Heart left ventricle (tissue), 16 donors: ENCODE measurements at regions not wholly inside any gene's neighbourhood (a gene's known extent, or its start where the extent isn't known, plus 50 kb on each side); places are given as distances from the start of the nearest gene placed in this dataset.
"Not testable (repeated sequence)": the region's sequence is repeated elsewhere in the genome, so short reads cannot be mapped to it uniquely, and the experiment has no call there.

Source experiments
- ATAC-seq, 4 donors: fragments of 200-7000 bp; cut with Tn5 transposase; one replicate each; pipeline ENCODE4 v1.9.1; 2020 to 2022; ENCODE audit warnings: moderate library complexity in 4 of 4, mild to moderate bottlenecking in 3 of 4, moderate number of reproducible peaks in 1 of 4
- DNase-seq, 5 donors: peaks; one replicate each; pipeline ENCODE4 v3.0.0-alpha.2; 2020
- H3K27ac ChIP-seq, 12 donors: fragments of 200-600 bp; sonication (generic) in 4 of 12; one replicate each; pipeline versions ENCODE4 v1.5.0 to v1.8.0; 2016 to 2022; ENCODE audit warnings: mild to moderate bottlenecking in 2 of 12
- H3K27me3 ChIP-seq, 9 donors: fragments of 200-600 bp; sonication (generic) in 2 of 9; one replicate each; pipeline versions ENCODE4 v1.5.1 to v1.8.0; 2016 to 2022; ENCODE audit warnings: mild to moderate bottlenecking in 3 of 9
- H3K36me3 ChIP-seq, 9 donors: fragments of 200-600 bp; sonication (generic) in 2 of 9; one replicate each; pipeline versions ENCODE4 v1.5.0 to v1.8.0; 2018 to 2022; ENCODE audit warnings: mild to moderate bottlenecking in 2 of 9
- H3K4me1 ChIP-seq, 12 donors: fragments of 200-600 bp; sonication (generic) in 4 of 12; one replicate each; pipeline versions ENCODE4 v1.5.0 to v1.8.0; 2016 to 2022; ENCODE audit warnings: mild to moderate bottlenecking in 3 of 12
- H3K4me3 ChIP-seq, 12 donors: fragments of 200-600 bp; sonication (generic) in 4 of 12; one replicate each; pipeline versions ENCODE4 v1.5.0 to v1.8.0; 2017 to 2022; ENCODE audit warnings: mild to moderate bottlenecking in 9 of 12, moderate library complexity in 4 of 12
- H3K9me3 ChIP-seq, 12 donors: fragments of 200-600 bp; sonication (generic) in 4 of 12; one replicate each; pipeline versions ENCODE4 v1.5.0 to v1.8.0; 2016 to 2022; ENCODE audit warnings: mild to moderate bottlenecking in 1 of 12
- POLR2A ChIP-seq, 2 donors: fragments of 450-650 bp; IDR thresholded peaks; one replicate each; pipeline ENCODE4 v1.6.1; 2017; ENCODE audit warnings: antibody characterized with exemption in 2 of 2, mild to moderate bottlenecking in 2 of 2, moderate library complexity in 2 of 2
- WGBS, 4 donors: extraction: QIAGEN DNeasy Blood & Tissue Kit in 2 of 4; methylation state at CpG; one replicate each; pipeline versions ENCODE4 v1.1.5 to v1.1.7; 2013 to 2018; 5-methylcytosine and 5-hydroxymethylcytosine counted together
- intact Hi-C, 10 donors: fragments of 100-400 bp; cut with DNase I; formaldehyde crosslinking; loops; one replicate each; pipeline versions ENCODE4 v1.11.1 to v1.14.2; 2022
- TF ChIP-seq, protein P1 (sequence below), 12 donors: fragments of 200-600 bp; sonication (generic) in 4 of 12; IDR thresholded peaks; one replicate each; pipeline versions ENCODE4 v1.5.0 to v1.8.0; 2018 to 2022; ENCODE audit warnings: antibody characterized with exemption in 12 of 12, mild to moderate bottlenecking in 5 of 12
- donor health status: ischemic (EF 13 %, LVEDD 7.1; RV severe dilation, severe dysfunction).
- donor health status: healthy with polysubstance abuse.
- donor health status: DM: no; HTN: yes; CAD: no.
- donor health status: DM: no; HTN: no; CAD: no.
- donor health status: ischemic (EF 25% LVEDD 6.9; RV normal size, moderate dysfunction).
- donor health status: ischemic (EF 25% LVEDD 5.7; RV mildly dilated, moderate dysfunction).
- donor health status: healthy.
- donor health status: DM: yes; HTN: yes; CAD: no.
- donor health status: ischemic (EF 35%, LVEDD 5.7; RV mildly dilated, moderate dysfunction).
- donor health status: nonischemic (EF 11% LVEDD 7.7; RV severe dilation, severe dysfunction).
- donor health status: DM: yes; HTN: yes; CAD: no.
- donor health status: PGD.
- donor health status: ischemic (EF 29% LVEDD 5.4; RV normal size, mild dysfunction).
- donor health status: nonischemic (EF 23%, LVEDD 6.1; RV moderate dilation, normal function).

DNA sequence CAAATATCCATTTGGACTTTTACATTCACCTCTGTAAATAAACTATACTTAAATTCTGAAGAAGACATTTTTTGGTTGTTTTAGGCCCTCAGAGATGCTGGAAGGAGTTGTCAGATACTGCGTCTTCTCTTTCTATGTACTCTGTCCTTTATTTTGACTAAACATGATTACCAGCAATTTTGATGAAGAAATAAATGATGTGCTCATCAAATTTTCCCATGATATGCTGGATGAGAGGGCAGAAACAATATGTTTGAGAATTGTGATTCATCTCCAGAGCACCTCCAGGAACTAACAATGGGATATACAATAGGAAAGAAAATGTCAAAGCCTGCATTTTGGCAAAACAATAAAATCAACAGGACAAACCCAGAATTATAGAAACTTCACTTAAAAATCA lies 481.6 kb upstream of the HS3ST5 start:
- no peak for DNase-seq
- no peak overlapping the region for H3K4me3 ChIP-seq
- H3K9me3 ChIP-seq = no peaks in the 10 kb centered on the region
- WGBS, 4 donors = 84 to 96% (median 92%) methylated on average over 1 of the region's 1 CpG
- H3K27me3 ChIP-seq = no peaks in the 10 kb centered on the region
- no peak for ATAC-seq
- H3K4me1 ChIP-seq = no peaks in the 10 kb centered on the region
- no peaks in the 10 kb centered on the region for H3K36me3 ChIP-seq
- H3K27ac ChIP-seq = no peak overlapping the region
- TF ChIP-seq, protein P1, sequence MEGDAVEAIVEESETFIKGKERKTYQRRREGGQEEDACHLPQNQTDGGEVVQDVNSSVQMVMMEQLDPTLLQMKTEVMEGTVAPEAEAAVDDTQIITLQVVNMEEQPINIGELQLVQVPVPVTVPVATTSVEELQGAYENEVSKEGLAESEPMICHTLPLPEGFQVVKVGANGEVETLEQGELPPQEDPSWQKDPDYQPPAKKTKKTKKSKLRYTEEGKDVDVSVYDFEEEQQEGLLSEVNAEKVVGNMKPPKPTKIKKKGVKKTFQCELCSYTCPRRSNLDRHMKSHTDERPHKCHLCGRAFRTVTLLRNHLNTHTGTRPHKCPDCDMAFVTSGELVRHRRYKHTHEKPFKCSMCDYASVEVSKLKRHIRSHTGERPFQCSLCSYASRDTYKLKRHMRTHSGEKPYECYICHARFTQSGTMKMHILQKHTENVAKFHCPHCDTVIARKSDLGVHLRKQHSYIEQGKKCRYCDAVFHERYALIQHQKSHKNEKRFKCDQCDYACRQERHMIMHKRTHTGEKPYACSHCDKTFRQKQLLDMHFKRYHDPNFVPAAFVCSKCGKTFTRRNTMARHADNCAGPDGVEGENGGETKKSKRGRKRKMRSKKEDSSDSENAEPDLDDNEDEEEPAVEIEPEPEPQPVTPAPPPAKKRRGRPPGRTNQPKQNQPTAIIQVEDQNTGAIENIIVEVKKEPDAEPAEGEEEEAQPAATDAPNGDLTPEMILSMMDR (IDR thresholded peaks at IDR 0.05) = no peak
- no peak for TF ChIP-seq POLR2A (IDR thresholded peaks at IDR 0.05)
- intact Hi-C loops = no loop called here

DNA sequence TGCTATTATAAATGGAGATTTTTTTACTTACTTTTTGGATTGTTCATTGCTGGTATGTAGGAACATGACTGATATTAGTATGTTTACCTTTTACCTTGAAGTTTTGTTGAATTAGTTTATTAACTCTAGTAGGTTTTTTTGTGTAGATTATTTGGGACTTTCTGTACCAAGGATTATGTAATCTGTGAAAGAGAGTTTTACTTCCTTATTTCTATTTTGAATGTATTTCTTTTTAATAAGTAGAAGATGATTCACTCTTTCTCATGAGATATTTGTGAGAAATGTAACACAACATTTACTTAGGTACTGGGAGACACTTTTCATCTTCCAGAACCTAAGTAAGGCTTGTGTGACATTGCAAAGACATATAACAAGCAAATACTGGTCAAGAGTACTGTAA lies 473.9 kb upstream of the HS3ST5 start:
- H3K9me3 ChIP-seq = no peaks in the 10 kb centered on the region
- no peak overlapping the region for H3K4me3 ChIP-seq
- ATAC-seq (no peak), DNase-seq (no peak)
- no peak for TF ChIP-seq POLR2A (IDR thresholded peaks at IDR 0.05)
- intact Hi-C loops = no loop called here
- no peaks in the 10 kb centered on the region for H3K36me3 ChIP-seq
- no peaks in the 10 kb centered on the region for H3K4me1 ChIP-seq
- no peak overlapping the region for H3K27ac ChIP-seq
- no peaks in the 10 kb centered on the region for H3K27me3 ChIP-seq

DNA sequence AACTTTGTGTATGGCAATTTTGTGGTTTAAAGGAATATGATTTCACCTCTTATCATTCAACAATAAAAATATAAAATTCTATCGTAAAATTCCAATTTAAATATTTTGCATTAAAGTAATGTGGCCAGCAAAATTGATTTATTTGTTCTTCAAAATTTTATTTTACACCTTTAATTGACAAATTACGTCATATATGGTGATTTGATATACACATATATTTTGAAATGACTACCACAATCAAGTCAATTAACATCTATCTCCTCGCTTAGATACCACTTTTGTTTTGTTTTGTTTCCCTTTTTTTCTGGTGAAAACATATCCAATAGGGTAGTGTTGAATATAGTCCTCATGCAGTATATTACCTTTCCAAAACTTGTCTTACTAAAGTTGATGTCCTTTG lies 467.6 kb upstream of the HS3ST5 start:
- Histone ChIP-seq H3K27ac (no peak overlapping the region), H3K4me1 (no peaks in the 10 kb centered on the region), H3K36me3 (no peaks in the 10 kb centered on the region), H3K4me3 (no peak overlapping the region), H3K9me3 (no peaks in the 10 kb centered on the region), H3K27me3 (no peaks in the 10 kb centered on the region)
- no peak for ATAC-seq
- TF ChIP-seq POLR2A (IDR thresholded peaks at IDR 0.05) = no peak
- TF ChIP-seq, protein P1 (IDR thresholded peaks at IDR 0.05) = no peak
- intact Hi-C loops = no loop called here
- WGBS, 4 donors = 79 to 84% (median 82%) methylated on average over 3 of the region's 3 CpGs
- DNase-seq = no peak

DNA sequence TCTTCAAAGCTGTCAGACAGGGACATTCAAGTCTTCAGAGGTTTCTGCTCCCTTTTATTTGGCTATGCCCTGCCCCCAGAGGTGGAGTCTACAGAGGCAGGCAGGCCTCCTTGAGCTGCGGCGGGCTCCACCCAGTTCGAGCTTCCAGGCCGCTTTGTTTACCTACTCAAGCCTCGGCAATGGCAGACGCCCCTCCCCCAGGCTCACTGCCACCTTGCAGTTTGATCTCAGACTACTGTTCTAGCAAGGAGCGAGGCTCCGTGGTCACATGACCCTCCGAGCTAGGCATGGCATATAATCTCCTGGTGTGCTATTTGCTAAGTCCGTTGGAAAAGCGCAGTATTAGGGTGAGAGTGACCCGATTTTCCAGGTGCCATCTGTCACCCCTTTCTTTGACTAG lies 462.6 kb upstream of the HS3ST5 start:
- H3K9me3 ChIP-seq, H3K27ac ChIP-seq, ATAC-seq, intact Hi-C loops, DNase-seq, H3K4me1 ChIP-seq, H3K27me3 ChIP-seq, H3K36me3 ChIP-seq, H3K4me3 ChIP-seq: not testable (repeated sequence)
- 88 to 96% (median 92%) methylated on average over 12 of the region's 12 CpGs for WGBS, 4 donors

DNA sequence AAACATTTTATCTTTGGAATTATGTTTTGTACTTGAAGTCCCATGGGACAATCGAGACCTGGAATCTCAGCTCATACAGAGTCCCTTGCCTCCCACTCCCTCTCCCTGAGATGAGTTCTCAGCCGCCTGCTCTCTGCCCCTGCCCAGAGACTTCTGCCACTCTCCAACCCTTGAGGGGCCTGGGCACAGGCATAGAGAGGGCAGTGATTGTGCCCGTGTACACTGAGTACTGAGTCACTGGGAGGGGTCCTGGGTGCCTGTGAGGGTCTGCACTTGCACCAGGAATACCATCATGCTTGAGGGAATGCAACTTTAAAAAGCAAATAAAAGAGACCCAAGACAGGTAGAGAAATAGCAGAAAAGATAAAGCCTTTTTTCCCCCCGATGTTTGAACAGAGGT lies 453.8 kb upstream of the HS3ST5 start:
- Histone ChIP-seq H3K36me3 (no peaks in the 10 kb centered on the region), H3K9me3 (no peaks in the 10 kb centered on the region), H3K4me1 (no peaks in the 10 kb centered on the region), H3K4me3 (no peak overlapping the region), H3K27ac (no peak overlapping the region), H3K27me3 (no peaks in the 10 kb centered on the region)
- 56 to 73% (median 61%) methylated on average over 4 of the region's 4 CpGs for WGBS, 4 donors
- DNase-seq = no peak
- intact Hi-C loops = no loop called here
- no peak for TF ChIP-seq POLR2A (IDR thresholded peaks at IDR 0.05)
- TF ChIP-seq, protein P1 (IDR thresholded peaks at IDR 0.05) = no peak
- ATAC-seq = no peak
